SK-N-SH (cell line): ENCODE measurements at regions not wholly inside any gene's neighbourhood (a gene's known extent, or its start where the extent isn't known, plus 50 kb on each side); places are given as distances from the start of the nearest gene placed in this dataset.

Experiments used
- CTCF ChIA-PET: fragments of 300-600, 350-600 bp; formaldehyde crosslinking; extraction: SDS; loops from one replicate; lab custom pipeline; 2021; lab: Yijun Ruan, JAX
- POLR2A ChIA-PET: fragments of 350-600 bp; sonication (Branson Sonifier 250); formaldehyde crosslinking; extraction: SDS; loops from one replicate; lab custom pipeline; 2020; ENCODE audit warnings: antibody characterized with exemption, inconsistent platforms; lab: Yijun Ruan, JAX
- DNase-seq: peaks from one replicate; pipeline ENCODE4 v3.0.0; 2012
- H2AFZ ChIP-seq: fragments of 200-600 bp; sonication (generic); 2 replicates; pipeline ENCODE4 v1.8.1; 2016; ENCODE audit warnings: antibody characterized with exemption, mild to moderate bottlenecking, low read depth
- H3F3A ChIP-seq: fragments of 200-600 bp; sonication (generic); replicated peaks from 2 replicates; pipeline ENCODE3; 2016; ENCODE audit warnings: antibody characterized with exemption, mild to moderate bottlenecking; ENCODE audit not compliant: insufficient read depth
- H3K27ac ChIP-seq, 2 experiments: fragments of 200-500 bp in 1 of 2; fragments of 200-600 bp in 1 of 2; sonication (Bioruptor generic) in 1 of 2; sonication (generic), shearing (Covaris generic) in 1 of 2; 2 replicates each; pipeline versions ENCODE4 v1.5.1 to v1.6.1; 2014 to 2016; ENCODE audit warnings: low read depth in 2 of 2, inconsistent platforms in 1 of 2, low read length in 1 of 2, mild to moderate bottlenecking in 1 of 2, mixed read lengths in 1 of 2
- H3K27me3 ChIP-seq: fragments of 200-600 bp; sonication (generic), shearing (Covaris generic); 2 replicates; pipeline ENCODE4 v1.6.1; 2016; ENCODE audit warnings: mixed run types; ENCODE audit not compliant: insufficient read depth
- H3K36me3 ChIP-seq, 2 experiments: fragments of 200-500 bp in 1 of 2; fragments of 200-600 bp in 1 of 2; sonication (Bioruptor generic) in 1 of 2; sonication (generic) in 1 of 2; replicated peaks in 1 of 2; 2 replicates each; pipeline versions ENCODE3 to v1.5.1; 2014 to 2016; ENCODE audit warnings: low read length in 1 of 2, mild to moderate bottlenecking in 1 of 2; ENCODE audit not compliant: insufficient read depth in 2 of 2, control insufficient read depth in 1 of 2
- H3K4me1 ChIP-seq, 2 experiments: fragments of 200-500 bp in 1 of 2; fragments of 200-600 bp in 1 of 2; sonication (Bioruptor generic) in 1 of 2; sonication (generic), shearing (Covaris generic) in 1 of 2; 2 replicates each; pipeline versions ENCODE4 v1.5.1 to v1.6.1; 2014 to 2016; ENCODE audit warnings: low read depth in 1 of 2, low read length in 1 of 2, mixed run types in 1 of 2; ENCODE audit not compliant: insufficient read depth in 2 of 2, control insufficient read depth in 1 of 2
- H3K4me2 ChIP-seq: fragments of 200-600 bp; sonication (generic), shearing (Covaris generic); 2 replicates; pipeline ENCODE4 v1.6.1; 2017; ENCODE audit warnings: mixed run types
- H3K4me3 ChIP-seq, 2 experiments: fragments of 200-500 bp in 1 of 2; fragments of 200-600 bp in 1 of 2; sonication (Bioruptor generic) in 1 of 2; sonication (generic), shearing (Covaris generic) in 1 of 2; 2 replicates each; pipeline versions ENCODE4 v1.5.1 to v1.8.1; 2014 to 2016; ENCODE audit warnings: low read depth in 2 of 2, inconsistent platforms in 1 of 2, low read length in 1 of 2, mild to moderate bottlenecking in 1 of 2, mixed read lengths in 1 of 2, moderate library complexity in 1 of 2
- H3K79me2 ChIP-seq: fragments of 200-600 bp; sonication (generic); 2 replicates; pipeline ENCODE4 v1.8.1; 2017; ENCODE audit warnings: mild to moderate bottlenecking; ENCODE audit not compliant: insufficient read depth
- H3K9ac ChIP-seq: fragments of 200-600 bp; sonication (generic); 2 replicates; pipeline ENCODE4 v1.6.1; 2017; ENCODE audit warnings: mixed run types
- H3K9me2 ChIP-seq: fragments of 200-600 bp; sonication (generic); 2 replicates; pipeline ENCODE4 v1.6.1; 2017; ENCODE audit warnings: mixed run types
- H3K9me3 ChIP-seq: fragments of 200-600 bp; sonication (generic); 2 replicates; pipeline ENCODE4 v1.6.1; 2017; ENCODE audit warnings: mixed run types, mild to moderate bottlenecking, moderate library complexity
- H4K20me1 ChIP-seq: fragments of 200-600 bp; sonication (generic); 2 replicates; pipeline ENCODE4 v1.6.1; 2017; ENCODE audit warnings: mild to moderate bottlenecking, mixed run types; ENCODE audit not compliant: insufficient read depth
- EZH2phosphoT487 ChIP-seq: fragments of 200-600 bp; sonication (generic); IDR thresholded peaks from 2 replicates; pipeline ENCODE4 v1.6.1; 2017; ENCODE audit warnings: low read depth, mixed run types, mild to moderate bottlenecking, antibody characterized with exemption, moderate library complexity, borderline replicate concordance
- FOXJ3 ChIP-seq: sonication (generic); formaldehyde crosslinking; IDR thresholded peaks from 2 replicates; pipeline ENCODE4 v1.5.1; 2020; ENCODE audit warnings: mild to moderate bottlenecking, missing genetic modification reagents
- GATA2 ChIP-seq: sonication (generic); formaldehyde crosslinking; IDR thresholded peaks from 2 replicates; pipeline ENCODE4 v1.5.0; 2020; ENCODE audit warnings: mild to moderate bottlenecking, missing genetic modification reagents
- IRF3 ChIP-seq: fragments of 150-350 bp; IDR thresholded peaks from 2 replicates; pipeline ENCODE4 v1.6.1; 2016; ENCODE audit warnings: mild to moderate bottlenecking, low read depth, low read length
- NFIC ChIP-seq: IDR thresholded peaks from 2 replicates; pipeline ENCODE4 v1.4.0; 2012; ENCODE audit warnings: borderline replicate concordance
- NRF1 ChIP-seq: IDR thresholded peaks from 2 replicates; pipeline ENCODE4 v1.6.1; 2012; ENCODE audit warnings: low read depth, mild to moderate bottlenecking, low read length
- RAD21 ChIP-seq: IDR thresholded peaks from 2 replicates; pipeline ENCODE4 v1.6.1; 2012; ENCODE audit warnings: mild to moderate bottlenecking, low read length
- REST ChIP-seq: IDR thresholded peaks from 2 replicates; pipeline ENCODE4 v1.6.1; 2012; ENCODE audit warnings: mild to moderate bottlenecking, low read depth, low read length, moderate library complexity
- RXRA ChIP-seq: IDR thresholded peaks from 2 replicates; pipeline ENCODE4 v1.4.0; 2012; ENCODE audit warnings: low read depth, mild to moderate bottlenecking, borderline replicate concordance
- TCF12 ChIP-seq: IDR thresholded peaks from 2 replicates; pipeline ENCODE4 v1.4.0; 2012
- TEAD4 ChIP-seq: IDR thresholded peaks from 2 replicates; pipeline ENCODE4 v1.4.0; 2012; ENCODE audit warnings: mild to moderate bottlenecking, borderline replicate concordance; ENCODE audit not compliant: insufficient read depth
- YY1 ChIP-seq: IDR thresholded peaks from 2 replicates; pipeline ENCODE4 v1.4.0; 2012; ENCODE audit warnings: low read depth, mild to moderate bottlenecking
- WGBS: methylation state at CpG from one replicate; pipeline ENCODE4 v1.1.6; 2017; ENCODE audit warnings: low lambda C conversion rate; 5-methylcytosine and 5-hydroxymethylcytosine counted together
- TF ChIP-seq, protein P1 (sequence below): IDR thresholded peaks from 2 replicates; pipeline ENCODE4 v1.4.0; 2012; ENCODE audit warnings: low read depth, borderline replicate concordance
- TF ChIP-seq, protein P2 (sequence below): fragments of 150-350 bp; IDR thresholded peaks from 2 replicates; pipeline ENCODE4 v1.6.1; 2017; ENCODE audit warnings: antibody characterized with exemption, low read length, low read depth, borderline replicate concordance

GRCh38 chr2:122651780-122652179, 896.3 kb downstream of the TSN start:
- no peaks in the 10 kb centered on the region for H4K20me1 ChIP-seq
- H3K36me3 ChIP-seq, result no peaks in the 10 kb centered on the region
- H3K4me1 ChIP-seq, result no peaks in the 10 kb centered on the region
- no peak for DNase-seq
- H3K9ac ChIP-seq, result no peak overlapping the region
- H2AFZ ChIP-seq, result no peak overlapping the region
- no peak overlapping the region for H3K27ac ChIP-seq
- no peaks in the 10 kb centered on the region for H3K27me3 ChIP-seq
- POLR2A ChIA-PET, result no interaction called here
- TF ChIP-seq, protein P1, sequence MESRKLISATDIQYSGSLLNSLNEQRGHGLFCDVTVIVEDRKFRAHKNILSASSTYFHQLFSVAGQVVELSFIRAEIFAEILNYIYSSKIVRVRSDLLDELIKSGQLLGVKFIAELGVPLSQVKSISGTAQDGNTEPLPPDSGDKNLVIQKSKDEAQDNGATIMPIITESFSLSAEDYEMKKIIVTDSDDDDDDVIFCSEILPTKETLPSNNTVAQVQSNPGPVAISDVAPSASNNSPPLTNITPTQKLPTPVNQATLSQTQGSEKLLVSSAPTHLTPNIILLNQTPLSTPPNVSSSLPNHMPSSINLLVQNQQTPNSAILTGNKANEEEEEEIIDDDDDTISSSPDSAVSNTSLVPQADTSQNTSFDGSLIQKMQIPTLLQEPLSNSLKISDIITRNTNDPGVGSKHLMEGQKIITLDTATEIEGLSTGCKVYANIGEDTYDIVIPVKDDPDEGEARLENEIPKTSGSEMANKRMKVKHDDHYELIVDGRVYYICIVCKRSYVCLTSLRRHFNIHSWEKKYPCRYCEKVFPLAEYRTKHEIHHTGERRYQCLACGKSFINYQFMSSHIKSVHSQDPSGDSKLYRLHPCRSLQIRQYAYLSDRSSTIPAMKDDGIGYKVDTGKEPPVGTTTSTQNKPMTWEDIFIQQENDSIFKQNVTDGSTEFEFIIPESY, result no peak
- TF ChIP-seq NRF1 (no peak), RXRA (no peak), EZH2phosphoT487 (no peak), GATA2 (no peak), RAD21 (no peak), NFIC (no peak), IRF3 (no peak), FOXJ3 (CRISPR knock-in tag) (no peak), YY1 (no peak), REST (no peak), TEAD4 (no peak), TCF12 (no peak)
- TF ChIP-seq, protein P2, sequence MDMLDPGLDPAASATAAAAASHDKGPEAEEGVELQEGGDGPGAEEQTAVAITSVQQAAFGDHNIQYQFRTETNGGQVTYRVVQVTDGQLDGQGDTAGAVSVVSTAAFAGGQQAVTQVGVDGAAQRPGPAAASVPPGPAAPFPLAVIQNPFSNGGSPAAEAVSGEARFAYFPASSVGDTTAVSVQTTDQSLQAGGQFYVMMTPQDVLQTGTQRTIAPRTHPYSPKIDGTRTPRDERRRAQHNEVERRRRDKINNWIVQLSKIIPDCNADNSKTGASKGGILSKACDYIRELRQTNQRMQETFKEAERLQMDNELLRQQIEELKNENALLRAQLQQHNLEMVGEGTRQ, result no peak
- WGBS, result 41% methylated on average over 2 of the region's 2 CpGs
- H3K79me2 ChIP-seq, result no peaks in the 10 kb centered on the region
- CTCF ChIA-PET, result interaction anchor here (0.9 kb wide), 1 partner anchor 12 kb away, joined by 3 read pairs; no protein-coding TSS in a partner anchor
- H3F3A ChIP-seq, result no peaks in the 10 kb centered on the region
- H3K4me3 ChIP-seq, result no peak overlapping the region
- no peaks in the 10 kb centered on the region for H3K9me2 ChIP-seq
- no peak overlapping the region for H3K4me2 ChIP-seq
- H3K9me3 ChIP-seq, result no peaks in the 10 kb centered on the region
